HG03469 (cell line): ENCODE measurements at regions not wholly inside any gene's neighbourhood (a gene's known extent, or its start where the extent isn't known, plus 50 kb on each side); places are given as distances from the start of the nearest gene placed in this dataset.

Experiments used
- ATAC-seq: cut with Tn5 transposase; IDR thresholded peaks from one replicate; pipeline ENCODE4 v1.9.1; 2021; ENCODE audit warnings: mild to moderate bottlenecking, moderate library complexity, moderate number of reproducible peaks; ENCODE audit not compliant: unreplicated experiment

GRCh38 chr2:236863729-236864126, 222.0 kb upstream of the COPS8 start:
- ATAC-seq: no peak

DNA sequence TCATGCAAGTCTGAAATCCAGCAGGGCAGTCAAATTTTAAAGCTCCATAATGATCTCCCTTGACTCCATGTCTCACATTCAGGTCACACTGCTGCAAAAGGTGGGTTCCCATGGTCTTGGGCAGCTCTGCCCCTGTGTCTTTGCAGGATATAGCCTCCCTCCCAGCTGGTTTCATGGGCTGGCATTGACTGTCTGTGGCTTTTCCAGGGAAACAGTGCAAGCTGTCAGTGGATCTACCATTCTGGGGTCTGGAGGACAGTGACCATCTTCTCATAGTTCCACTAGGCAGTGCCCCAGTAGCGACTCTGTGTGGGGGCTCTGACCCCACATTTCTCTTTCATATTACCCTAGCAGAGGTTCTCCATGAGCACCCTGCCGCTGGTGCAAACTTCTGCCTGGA, 220.6 kb upstream of the COPS8 start:
- ATAC-seq: no peak

DNA sequence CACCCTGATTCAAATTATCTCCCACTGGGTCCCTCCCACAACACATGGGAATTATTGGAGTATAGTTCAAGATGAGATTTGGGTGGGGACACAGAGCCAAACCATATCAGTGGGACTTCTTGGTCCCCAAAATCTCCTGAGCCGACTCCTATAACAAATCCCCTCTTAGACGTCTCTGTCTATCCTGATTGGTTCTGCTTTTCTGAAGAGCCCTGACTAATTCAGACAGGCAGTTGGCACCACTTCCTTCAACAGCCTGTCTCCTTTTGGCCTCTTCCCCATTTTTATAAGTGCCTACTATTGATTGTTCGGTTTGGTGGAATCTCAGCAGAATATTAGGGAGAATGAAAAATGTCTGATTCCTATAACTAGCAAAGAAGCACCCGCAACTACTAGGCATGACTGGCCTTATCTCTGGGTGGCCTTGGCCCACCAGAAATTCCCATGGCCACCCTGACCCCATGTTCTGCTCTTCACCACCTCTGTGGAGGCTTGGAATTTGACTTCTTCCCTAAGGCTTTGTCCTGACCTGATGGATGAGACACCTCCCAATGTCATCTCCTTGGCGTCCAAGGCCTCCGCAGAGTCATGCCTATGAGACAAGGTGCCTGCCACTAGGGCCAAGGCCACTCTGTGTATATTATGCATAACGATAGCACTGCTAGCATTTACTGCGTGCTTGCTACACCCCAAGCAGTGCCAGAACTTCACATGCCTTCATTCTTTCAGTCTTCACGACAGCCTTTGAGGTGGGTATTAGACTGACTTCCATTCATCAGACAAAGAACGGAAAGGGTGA, 218.9 kb upstream of the COPS8 start:
- ATAC-seq: no peak

DNA sequence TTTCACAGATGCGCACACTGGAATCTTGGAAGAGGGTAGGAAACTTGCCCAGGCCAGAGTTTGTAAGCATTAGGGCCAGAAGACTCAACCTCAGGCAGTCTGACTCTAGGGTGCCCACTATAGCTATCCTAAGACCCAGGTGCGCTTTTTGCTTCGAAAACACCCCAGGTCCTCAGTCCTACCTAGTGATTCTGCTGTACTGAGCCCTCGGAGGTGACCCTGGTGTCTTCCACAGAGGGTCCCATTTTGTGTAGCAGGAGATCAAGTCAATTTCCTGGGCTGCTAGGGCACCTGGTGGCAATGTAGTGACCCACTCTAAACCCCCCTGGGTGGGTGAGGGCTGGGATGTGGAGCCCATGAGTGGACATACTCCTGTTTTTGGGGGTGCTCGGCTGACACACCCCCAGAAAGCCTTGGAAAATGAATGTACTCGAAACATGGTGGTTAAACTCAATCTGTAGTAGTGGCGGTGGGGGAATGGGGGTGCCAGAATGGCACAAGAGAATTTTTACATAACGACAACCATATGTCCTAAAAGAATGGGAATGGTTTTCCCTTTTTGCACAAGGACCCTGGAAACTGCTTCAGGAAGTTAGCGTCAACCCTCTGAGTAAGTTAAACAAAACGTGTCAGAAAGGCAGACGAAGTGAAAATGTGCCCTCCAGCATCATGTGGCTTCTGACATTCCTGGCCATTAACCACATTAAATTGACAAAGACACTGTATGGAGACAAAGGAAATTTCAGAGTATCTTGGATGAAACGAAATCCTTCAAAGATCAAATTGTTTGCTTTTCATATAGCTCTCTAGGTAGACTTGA, 218.0 kb upstream of the COPS8 start:
- no peak for ATAC-seq

DNA sequence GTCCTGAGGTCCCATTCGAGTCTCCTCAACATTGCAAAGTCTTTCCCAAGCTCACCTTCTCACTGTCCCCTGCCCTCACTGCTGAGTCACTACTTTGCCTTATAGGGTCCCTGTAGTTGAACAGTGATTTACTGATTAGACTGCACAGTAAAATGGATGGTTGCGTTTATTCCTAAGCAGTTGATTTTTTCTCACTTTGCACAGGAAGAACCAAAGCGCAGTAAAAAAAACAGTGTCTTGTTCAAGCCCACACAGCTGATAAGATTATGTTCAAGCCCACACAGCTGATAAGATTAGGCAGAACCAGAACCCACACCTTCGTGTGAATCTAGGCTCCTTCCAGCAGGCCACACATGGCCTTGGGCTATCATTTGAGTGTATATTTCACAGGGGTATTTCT, 215.3 kb upstream of the COPS8 start:
- no peak for ATAC-seq

- ATAC-seq: no peak
Measured at GRCh38 chr2:236871500-236872001, 214.1 kb upstream of the COPS8 start.

GRCh38 chr2:236872015-236872414, 213.7 kb upstream of the COPS8 start:
- ATAC-seq: no peak

GRCh38 chr2:236872981-236873380, 212.7 kb upstream of the COPS8 start:
- ATAC-seq: no peak

GRCh38 chr2:236873636-236874035, 212.1 kb upstream of the COPS8 start:
- ATAC-seq: no peak

DNA sequence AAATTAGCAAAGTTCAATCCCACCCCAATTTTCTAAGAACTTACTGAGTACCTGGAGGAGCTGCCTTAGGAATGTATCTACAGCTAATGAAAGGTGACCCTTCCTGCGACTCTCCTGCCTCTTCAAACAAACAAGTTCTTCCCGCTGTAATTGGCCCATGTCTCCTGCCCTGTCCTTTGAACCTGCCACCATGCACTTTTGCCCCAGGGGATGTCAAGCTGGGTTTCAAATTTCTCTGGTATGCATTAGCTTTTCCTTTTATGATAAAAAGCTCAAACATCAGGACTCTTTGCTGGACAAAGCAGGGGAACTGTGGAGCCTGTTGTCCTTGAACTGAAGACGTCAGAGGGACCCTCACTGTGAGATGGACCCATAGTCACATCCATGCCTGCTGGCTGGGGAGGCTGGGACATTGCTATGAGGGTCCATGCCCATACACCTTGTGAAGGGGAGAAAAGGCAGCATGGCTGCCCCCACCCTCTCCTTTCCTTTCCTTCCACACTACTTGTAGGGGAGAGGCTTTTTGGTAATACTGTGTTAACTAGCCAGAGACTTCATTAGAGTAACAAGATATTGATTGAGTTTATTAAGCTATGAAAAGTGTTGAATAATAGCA, 210.7 kb upstream of the COPS8 start:
- ATAC-seq: no peak

DNA sequence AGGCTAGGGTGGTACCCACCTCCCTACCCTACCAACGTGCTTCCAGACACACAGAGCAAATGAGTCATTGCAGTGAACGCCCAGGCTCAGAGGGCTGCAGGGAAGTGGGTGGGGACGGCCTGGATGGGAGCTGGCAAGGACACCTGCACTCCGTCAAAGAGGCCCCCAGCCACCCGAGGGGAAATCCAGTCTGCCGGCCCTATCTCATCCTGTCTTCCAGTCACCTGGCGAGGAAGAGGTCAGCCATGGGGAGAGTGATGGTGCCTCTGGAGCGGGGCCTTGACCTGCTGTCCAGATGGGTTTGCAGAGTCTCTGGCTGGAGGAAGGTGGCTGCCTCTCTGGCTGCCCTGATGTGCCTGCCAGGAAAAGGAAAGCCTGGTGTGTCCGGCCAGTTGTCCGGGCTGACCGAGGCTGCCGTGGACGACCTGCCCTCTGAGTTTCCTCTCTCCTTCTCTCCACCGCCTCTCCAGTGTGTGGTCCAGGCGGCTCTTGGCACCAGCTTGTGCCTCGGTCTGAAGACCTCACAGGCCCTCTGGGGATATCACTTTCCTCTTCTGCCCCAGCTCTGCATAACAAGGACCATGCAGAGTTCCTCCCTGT, 209.7 kb upstream of the COPS8 start:
- no peak for ATAC-seq

- no peak for ATAC-seq
Measured at GRCh38 chr2:236876642-236877041, 209.0 kb upstream of the COPS8 start.

DNA sequence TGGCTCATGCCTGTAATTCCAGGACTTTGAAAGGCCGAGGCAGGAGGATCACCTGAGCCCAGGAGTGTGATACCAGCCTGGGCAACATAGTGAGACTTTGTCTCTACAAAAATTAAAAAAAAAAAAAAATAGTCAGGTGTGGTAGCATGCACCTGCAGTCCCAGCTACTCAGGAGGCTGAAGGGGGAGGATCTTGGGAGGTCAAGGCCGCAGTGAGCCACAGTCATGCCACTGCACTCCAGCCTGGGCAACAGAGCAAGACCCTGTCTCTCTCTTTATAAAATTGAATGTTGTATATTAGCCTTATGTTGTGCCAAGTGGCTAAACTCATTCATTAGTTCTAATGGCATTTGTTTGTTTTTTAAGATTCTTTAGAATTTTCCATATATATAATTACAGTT, 207.7 kb upstream of the COPS8 start:
- no peak for ATAC-seq

- no peak for ATAC-seq
Measured at GRCh38 chr2:236879416-236879963, 206.2 kb upstream of the COPS8 start.

- no peak for ATAC-seq
Measured at GRCh38 chr2:236882074-236882473, 203.6 kb upstream of the COPS8 start.

GRCh38 chr2:236882930-236883329, 202.8 kb upstream of the COPS8 start:
- ATAC-seq: no peak

DNA sequence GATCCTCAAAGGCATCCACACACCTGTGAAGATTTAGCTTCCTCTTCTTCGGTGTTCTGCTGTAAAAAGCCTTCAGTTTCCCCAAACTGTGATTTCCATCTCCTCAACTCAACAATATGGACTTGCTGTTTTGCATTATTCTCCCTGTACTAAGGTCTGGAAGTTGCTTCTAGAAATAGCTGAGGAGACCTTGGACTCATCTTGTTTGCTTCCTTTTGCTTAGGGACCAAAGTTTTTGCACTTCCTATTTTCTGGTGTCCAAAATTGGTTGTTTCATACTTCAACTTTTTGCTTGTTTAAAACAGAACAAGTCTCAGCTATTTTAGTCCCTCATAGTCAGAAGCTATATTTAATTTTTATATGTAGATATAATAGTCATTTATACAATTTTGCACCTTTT, 201.9 kb upstream of the COPS8 start:
- no peak for ATAC-seq

GRCh38 chr2:236884569-236885175, 201.0 kb upstream of the COPS8 start:
- ATAC-seq: no peak

DNA sequence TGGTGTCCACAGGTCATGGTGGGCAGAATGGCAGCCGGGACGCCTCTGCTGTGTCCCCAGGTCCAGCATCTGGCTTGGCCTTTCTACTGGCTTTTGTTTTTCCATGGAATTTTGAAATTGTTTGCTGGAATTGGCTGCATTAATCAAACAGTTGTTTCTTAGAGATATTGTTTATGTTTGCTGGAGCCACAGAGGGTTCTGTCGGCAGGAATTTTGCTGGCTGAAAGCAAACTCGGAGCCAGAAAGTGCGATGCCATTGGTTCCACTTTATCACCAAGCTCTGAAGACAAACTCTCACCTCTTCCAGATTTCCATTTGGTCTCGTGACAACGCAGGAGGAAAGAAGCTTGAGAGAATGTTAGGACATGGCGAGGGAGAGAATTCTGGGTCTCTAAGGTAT, 199.2 kb upstream of the COPS8 start:
- ATAC-seq: no peak

- no peak for ATAC-seq
Measured at GRCh38 chr2:236887531-236887930, 198.2 kb upstream of the COPS8 start.
